ENCODE measurements at regions not wholly inside any gene's neighbourhood (a gene's known extent, or its start where the extent isn't known, plus 50 kb on each side); places are given as distances from the start of the nearest gene placed in this dataset.

- no peak for TF ChIP-seq ZBTB8A (IDR thresholded peaks at IDR 0.05; ENCODE audit: partially characterized antibody)
- no peak for TF ChIP-seq PCBP1 (IDR thresholded peaks at IDR 0.05; ENCODE audit: low read depth, low read length, poor library complexity, severe bottlenecking)
Observed at GRCh38 chr12:24361877-24362580, 412.6 kb upstream of the SOX5 start (continued).

GRCh38 chr12:24360907-24361306 lies 411.4 kb upstream of the SOX5 start:
- no peaks in the 10 kb centered on the region for H3K9me3 ChIP-seq (replicated peaks; ENCODE audit: control insufficient read depth, insufficient read depth, low read depth, low read length)
- no peak overlapping the region for H3K9ac ChIP-seq (ENCODE audit: insufficient read depth in 1 of 2, low read depth in 2 of 2, low read length in 2 of 2)
- H3K27me3 ChIP-seq (ENCODE audit: control insufficient read depth in 2 of 2, insufficient read depth in 2 of 2, low read length in 2 of 2) = no peaks in the 10 kb centered on the region
- H3K4me3 ChIP-seq = no peak overlapping the region
- no peaks in the 10 kb centered on the region for H3K79me2 ChIP-seq (ENCODE audit: control insufficient read depth, insufficient read depth, low read length)
- DNase-seq (ENCODE audit: extremely low read depth in 1 of 4, low spot score in 3 of 4) (no peak), ATAC-seq (no peak), FAIRE-seq (no peak)
- H3K9me1 ChIP-seq (ENCODE audit: control insufficient read depth, insufficient read depth, low read length) = no peaks in the 10 kb centered on the region
- no peak overlapping the region for H3K27ac ChIP-seq (ENCODE audit: extremely low read depth, low read depth, low read length)
- H2AFZ ChIP-seq (ENCODE audit: low read depth, low read length) = no peak overlapping the region
- POLR2A ChIA-PET = no interaction called here
- H3K36me3 ChIP-seq (ENCODE audit: control insufficient read depth, insufficient read depth, low read length) = no peaks in the 10 kb centered on the region
- intact Hi-C loops (cut with micrococcal nuclease) (no loop called here), in situ Hi-C loops (cut with MboI) (no loop called here)
- H3K4me1 ChIP-seq (replicated peaks in 1 of 2; ENCODE audit: control insufficient read depth in 2 of 2, insufficient read depth in 2 of 2, low read length in 2 of 2) = no peaks in the 10 kb centered on the region
- CTCF ChIA-PET (ENCODE audit: low intra/inter-chr PET ratio) = no interaction called here
- no peaks in the 10 kb centered on the region for H4K20me1 ChIP-seq (replicated peaks; ENCODE audit: control insufficient read depth, insufficient read depth, low read length)
- BruUV-seq (replicated peaks) = no TSS peak
- no peak overlapping the region for H3K4me2 ChIP-seq (ENCODE audit: insufficient read depth, low read length)
- 2% methylated on average over 5 of the region's 5 CpGs for WGBS (ENCODE audit: insufficient coverage, low coverage, missing lambda C conversion rate)
- TF ChIP-seq DMBX1 (CRISPR knock-in tag; IDR thresholded peaks at IDR 0.05; ENCODE audit: borderline replicate concordance) (no peak), ELK1 (CRISPR knock-in tag; IDR thresholded peaks at IDR 0.05) (no peak), ELF1 (tag; IDR thresholded peaks at IDR 0.05) (no peak), ZNF644 (tag; IDR thresholded peaks at IDR 0.05; ENCODE audit: low read depth) (no peak), CBFB (CRISPR knock-in tag; IDR thresholded peaks at IDR 0.05) (no peak), MITF (IDR thresholded peaks at IDR 0.05) (no peak), ERF (CRISPR knock-in tag; IDR thresholded peaks at IDR 0.05) (no peak)
